ENCODE measurements at regions not wholly inside any gene's neighbourhood (a gene's known extent, or its start where the extent isn't known, plus 50 kb on each side); places are given as distances from the start of the nearest gene placed in this dataset.

GRCh38 chr21:38683222-38683621 lies 122.5 kb upstream of the ETS2 start:
- TF ChIP-seq CTCF (IDR thresholded peaks at IDR 0.05) = no peak
- TF ChIP-seq POLR2A (IDR thresholded peaks at IDR 0.05) = no peak
